Gastroesophageal sphincter (tissue), 3 donors: ENCODE measurements at regions not wholly inside any gene's neighbourhood (a gene's known extent, or its start where the extent isn't known, plus 50 kb on each side); places are given as distances from the start of the nearest gene placed in this dataset.

Experiments
- EP300 ChIP-seq: sonication (generic); formaldehyde crosslinking; IDR thresholded peaks from one replicate; pipeline ENCODE4 v1.6.1; 2017; ENCODE audit warnings: antibody characterized with exemption, mild to moderate bottlenecking
- POLR2AphosphoS5 ChIP-seq: sonication (generic); formaldehyde crosslinking; IDR thresholded peaks from one replicate; pipeline ENCODE4 v1.6.1; 2017; ENCODE audit warnings: antibody characterized with exemption
- TF ChIP-seq, protein P1 (sequence below), 4 experiments: fragments of 200-600 bp in 2 of 4; fragments of 450-650 bp in 2 of 4; sonication (generic) in 1 of 4; IDR thresholded peaks; one replicate each; pipeline ENCODE4 v1.5.1; 2017 to 2019; ENCODE audit warnings: antibody characterized with exemption in 4 of 4, mild to moderate bottlenecking in 2 of 4, moderate library complexity in 2 of 4

GRCh38 chr20:6212903-6213302 is 90.1 kb upstream of the FERMT1 start:
- TF ChIP-seq, protein P1, sequence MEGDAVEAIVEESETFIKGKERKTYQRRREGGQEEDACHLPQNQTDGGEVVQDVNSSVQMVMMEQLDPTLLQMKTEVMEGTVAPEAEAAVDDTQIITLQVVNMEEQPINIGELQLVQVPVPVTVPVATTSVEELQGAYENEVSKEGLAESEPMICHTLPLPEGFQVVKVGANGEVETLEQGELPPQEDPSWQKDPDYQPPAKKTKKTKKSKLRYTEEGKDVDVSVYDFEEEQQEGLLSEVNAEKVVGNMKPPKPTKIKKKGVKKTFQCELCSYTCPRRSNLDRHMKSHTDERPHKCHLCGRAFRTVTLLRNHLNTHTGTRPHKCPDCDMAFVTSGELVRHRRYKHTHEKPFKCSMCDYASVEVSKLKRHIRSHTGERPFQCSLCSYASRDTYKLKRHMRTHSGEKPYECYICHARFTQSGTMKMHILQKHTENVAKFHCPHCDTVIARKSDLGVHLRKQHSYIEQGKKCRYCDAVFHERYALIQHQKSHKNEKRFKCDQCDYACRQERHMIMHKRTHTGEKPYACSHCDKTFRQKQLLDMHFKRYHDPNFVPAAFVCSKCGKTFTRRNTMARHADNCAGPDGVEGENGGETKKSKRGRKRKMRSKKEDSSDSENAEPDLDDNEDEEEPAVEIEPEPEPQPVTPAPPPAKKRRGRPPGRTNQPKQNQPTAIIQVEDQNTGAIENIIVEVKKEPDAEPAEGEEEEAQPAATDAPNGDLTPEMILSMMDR (IDR thresholded peaks at IDR 0.05), result no peak
- TF ChIP-seq POLR2AphosphoS5 (no peak), EP300 (no peak)
